ENCODE measurements at regions not wholly inside any gene's neighbourhood (a gene's known extent, or its start where the extent isn't known, plus 50 kb on each side); places are given as distances from the start of the nearest gene placed in this dataset.
"Not testable (repeated sequence)": the region's sequence is repeated elsewhere in the genome, so short reads cannot be mapped to it uniquely, and the experiment has no call there.

DNA sequence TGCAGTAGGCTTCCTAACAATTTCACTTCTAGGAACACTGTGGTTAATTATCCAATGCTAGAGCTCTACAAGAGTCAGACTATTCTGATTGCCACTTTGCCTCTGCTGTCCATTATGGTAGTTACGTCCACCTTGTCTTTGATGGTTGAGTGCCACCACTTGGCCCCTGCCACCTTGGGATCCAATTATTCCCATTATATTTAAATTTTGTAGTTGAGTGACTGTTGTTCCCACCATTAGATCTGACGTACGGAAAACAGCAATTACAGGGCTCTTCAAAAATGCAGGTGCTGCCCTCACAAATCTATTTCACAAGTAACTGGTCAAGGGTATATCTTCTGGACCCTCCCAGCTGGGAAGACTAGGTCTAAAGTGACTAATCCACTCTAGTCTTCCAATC lies 432.3 kb upstream of the ID4 start:
- TF ChIP-seq ZNF274 (IDR thresholded peaks at IDR 0.05; ENCODE audit: low read depth, low read length); SUZ12 (IDR thresholded peaks at IDR 0.05; ENCODE audit: extremely low read depth, insufficient read depth, insufficient read length); YY1 (IDR thresholded peaks at IDR 0.05; ENCODE audit: insufficient read depth, insufficient read length): not testable (repeated sequence)

Data from NT2/D1 (cell line).